ENCODE measurements at regions not wholly inside any gene's neighbourhood (a gene's known extent, or its start where the extent isn't known, plus 50 kb on each side); places are given as distances from the start of the nearest gene placed in this dataset.
"Not testable (repeated sequence)": the region's sequence is repeated elsewhere in the genome, so short reads cannot be mapped to it uniquely, and the experiment has no call there.

GRCh38 chr17:43315858-43316521 is 82.2 kb upstream of the RNU2-1 start:
- no peak for DNase-seq (ENCODE audit: low read depth)

GRCh38 chr17:43315369-43315768 is 81.6 kb upstream of the RNU2-1 start:
- DNase-seq (ENCODE audit: low read depth): no peak

- DNase-seq (ENCODE audit: low read depth): no peak
These were observed 80.8 kb upstream of the RNU2-1 start for GRCh38 chr17:43314611-43315011.

GRCh38 chr17:43312011-43312410 is 78.2 kb upstream of the RNU2-1 start:
- no peak for DNase-seq (ENCODE audit: low read depth)

- no peak for DNase-seq (ENCODE audit: low read depth)
These were observed 75.9 kb upstream of the RNU2-1 start for GRCh38 chr17:43309505-43310332.

- no peak for DNase-seq (ENCODE audit: low read depth)
These were observed 75.2 kb upstream of the RNU2-1 start for GRCh38 chr17:43308999-43309398.

- DNase-seq (ENCODE audit: low read depth): not testable (repeated sequence)
These were observed 71.0 kb upstream of the RNU2-1 start for GRCh38 chr17:43304792-43305191.

GRCh38 chr17:43303049-43303448 is 69.3 kb upstream of the RNU2-1 start:
- not testable (repeated sequence) for DNase-seq (ENCODE audit: low read depth)

GRCh38 chr17:43299300-43300076 is 65.7 kb upstream of the RNU2-1 start:
- DNase-seq (ENCODE audit: low read depth): not testable (repeated sequence)

GRCh38 chr17:43289670-43290069 is 55.9 kb upstream of the RNU2-1 start:
- DNase-seq (ENCODE audit: low read depth): not testable (repeated sequence)

- not testable (repeated sequence) for DNase-seq (ENCODE audit: low read depth)
These were observed 49.8 kb upstream of the RNU2-1 start for GRCh38 chr17:43283606-43284005.

All from stimulated activated CD8-positive, alpha-beta memory T cell treated with anti-CD3 and anti-CD28 coated beads, Interleukin-4, amount 100 ng/mL, for 24 hours (primary cell).